GM21717 (cell line): ENCODE measurements at regions not wholly inside any gene's neighbourhood (a gene's known extent, or its start where the extent isn't known, plus 50 kb on each side); places are given as distances from the start of the nearest gene placed in this dataset.

ENCODE experiments used
- ATAC-seq: cut with Tn5 transposase; IDR thresholded peaks from one replicate; pipeline ENCODE4 v1.9.1; 2021; ENCODE audit warnings: mild to moderate bottlenecking, moderate library complexity; ENCODE audit not compliant: unreplicated experiment

GRCh38 chr3:31244929-31245817 lies 287.6 kb upstream of the STT3B start:
- ATAC-seq: no peak

- no peak for ATAC-seq
Measured at GRCh38 chr3:31246293-31247062, 286.2 kb upstream of the STT3B start.

DNA sequence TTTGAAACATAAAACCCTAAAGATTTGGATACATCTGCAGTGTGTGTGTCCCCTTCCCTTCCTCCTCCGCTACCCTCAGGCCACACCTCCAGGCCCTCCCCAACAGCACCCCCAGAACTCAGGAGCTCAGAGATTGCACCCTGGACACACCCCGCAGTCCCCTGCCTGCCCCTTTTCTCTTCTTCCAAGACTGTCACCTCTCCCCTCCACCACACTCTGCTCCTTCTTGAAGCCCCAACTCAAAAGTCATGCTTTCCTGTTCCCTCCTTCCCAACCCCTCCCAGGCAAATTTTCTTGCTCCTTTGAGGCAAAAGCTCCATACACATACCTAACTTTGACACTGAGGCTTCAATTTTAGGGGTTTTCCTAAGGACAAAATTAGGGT lies 285.7 kb upstream of the STT3B start:
- ATAC-seq: no peak

DNA sequence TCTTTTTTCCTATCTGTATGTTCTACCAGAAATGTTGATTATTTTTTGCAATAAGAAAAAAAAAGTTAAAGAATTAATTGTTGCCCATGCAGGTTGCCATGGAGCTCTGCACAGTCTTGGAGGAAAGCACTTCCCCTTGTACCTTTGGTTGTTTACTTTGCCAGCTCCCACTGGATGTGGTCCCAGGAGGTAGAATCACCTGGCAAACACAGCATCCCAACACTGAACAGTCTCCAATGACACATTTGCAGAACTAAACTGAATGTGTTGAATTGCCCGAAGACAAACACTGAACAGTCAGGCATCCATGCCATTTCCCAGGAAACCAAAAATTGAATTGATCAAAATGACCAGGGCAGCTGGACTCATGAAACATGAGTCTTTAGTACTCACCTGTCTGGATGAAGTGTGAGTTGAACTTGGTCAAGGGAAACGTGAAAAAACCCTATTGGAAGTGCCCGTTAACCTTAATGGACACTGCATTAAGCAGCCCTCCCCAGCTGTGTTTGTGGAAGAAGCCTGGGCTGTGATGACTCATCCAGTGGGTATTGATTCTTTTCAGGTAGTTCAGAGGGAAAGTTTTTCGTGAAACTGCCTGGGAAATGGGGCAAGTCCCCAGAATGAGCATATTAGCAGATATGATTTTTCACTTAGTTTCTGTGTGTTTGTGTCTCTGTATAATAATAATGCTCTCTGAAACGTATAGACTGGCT lies 284.7 kb upstream of the STT3B start:
- ATAC-seq: peak; percentile 42

DNA sequence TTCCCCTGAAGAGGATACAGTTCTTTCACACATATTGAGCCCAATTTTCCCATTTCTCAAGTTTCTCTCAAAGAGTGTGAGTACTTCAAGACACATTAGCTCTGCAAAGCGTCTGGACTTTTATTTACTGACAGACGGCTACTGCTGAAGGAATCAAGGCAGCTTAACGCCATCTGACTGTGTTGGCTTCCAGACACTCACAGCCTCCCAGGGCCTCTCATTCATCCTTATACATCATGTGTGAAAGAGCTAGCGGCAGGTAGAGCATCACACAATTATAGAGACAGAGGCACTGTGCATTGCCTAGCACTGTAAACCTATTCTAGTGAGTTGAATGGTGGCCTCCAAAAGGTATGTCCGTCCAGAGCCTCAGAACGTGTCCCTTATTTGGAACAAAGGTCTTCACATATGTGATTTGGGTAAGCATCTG lies 284.1 kb upstream of the STT3B start:
- no peak for ATAC-seq

- peak; percentile 32 for ATAC-seq
Measured at GRCh38 chr3:31249545-31249944, 283.2 kb upstream of the STT3B start.

GRCh38 chr3:31250116-31250777 lies 282.5 kb upstream of the STT3B start:
- no peak for ATAC-seq

GRCh38 chr3:31251083-31251482 lies 281.6 kb upstream of the STT3B start:
- ATAC-seq: no peak

- ATAC-seq: peak; percentile 57
Measured at GRCh38 chr3:31252216-31253185, 280.2 kb upstream of the STT3B start.

DNA sequence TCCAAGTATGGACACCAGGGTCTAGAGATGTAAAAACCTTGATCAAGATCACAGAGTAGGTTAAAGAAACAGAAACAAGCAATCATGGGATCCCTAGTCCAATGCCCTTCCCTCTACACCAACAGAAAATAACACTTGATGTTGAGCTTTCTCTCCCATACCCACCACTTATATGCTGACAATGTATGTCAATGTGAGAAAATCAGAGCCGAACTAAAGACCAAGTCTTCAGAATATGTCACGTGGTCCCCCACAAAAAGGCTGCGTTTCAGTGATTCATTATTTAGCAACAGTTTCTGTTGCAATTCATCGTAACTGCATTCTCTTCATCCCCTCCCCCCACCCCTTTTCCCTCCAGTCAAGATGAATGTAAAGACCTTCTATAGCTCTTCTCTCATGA lies 278.9 kb upstream of the STT3B start:
- ATAC-seq: no peak

DNA sequence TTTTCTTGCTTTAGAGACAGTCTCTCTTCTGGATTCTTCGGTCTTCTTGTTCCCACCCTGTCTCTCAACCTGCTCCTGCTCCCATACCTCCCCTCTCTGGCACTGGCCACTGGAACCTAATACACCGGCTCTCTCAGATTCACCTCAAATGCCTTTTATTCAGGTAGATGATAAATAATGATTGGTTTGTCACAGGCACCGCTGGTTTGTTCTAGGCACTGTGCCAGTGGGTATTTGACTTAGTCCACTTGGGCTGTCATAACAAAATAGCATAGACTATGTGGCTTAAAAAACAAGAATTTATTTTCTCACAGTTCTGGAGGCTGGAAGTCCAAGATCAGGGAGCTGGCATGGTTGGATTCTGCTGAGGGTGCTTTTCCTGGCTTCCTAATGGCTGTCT lies 278.2 kb upstream of the STT3B start:
- ATAC-seq: no peak

GRCh38 chr3:31255007-31255581 lies 277.6 kb upstream of the STT3B start:
- ATAC-seq: no peak

- no peak for ATAC-seq
Measured at GRCh38 chr3:31262201-31262600, 270.5 kb upstream of the STT3B start.

GRCh38 chr3:31263897-31264296 lies 268.8 kb upstream of the STT3B start:
- ATAC-seq: no peak

- no peak for ATAC-seq
Measured at GRCh38 chr3:31265646-31266428, 266.9 kb upstream of the STT3B start.

- ATAC-seq: no peak
Measured at GRCh38 chr3:31268868-31269267, 263.9 kb upstream of the STT3B start.

GRCh38 chr3:31270010-31270409 lies 262.7 kb upstream of the STT3B start:
- no peak for ATAC-seq

DNA sequence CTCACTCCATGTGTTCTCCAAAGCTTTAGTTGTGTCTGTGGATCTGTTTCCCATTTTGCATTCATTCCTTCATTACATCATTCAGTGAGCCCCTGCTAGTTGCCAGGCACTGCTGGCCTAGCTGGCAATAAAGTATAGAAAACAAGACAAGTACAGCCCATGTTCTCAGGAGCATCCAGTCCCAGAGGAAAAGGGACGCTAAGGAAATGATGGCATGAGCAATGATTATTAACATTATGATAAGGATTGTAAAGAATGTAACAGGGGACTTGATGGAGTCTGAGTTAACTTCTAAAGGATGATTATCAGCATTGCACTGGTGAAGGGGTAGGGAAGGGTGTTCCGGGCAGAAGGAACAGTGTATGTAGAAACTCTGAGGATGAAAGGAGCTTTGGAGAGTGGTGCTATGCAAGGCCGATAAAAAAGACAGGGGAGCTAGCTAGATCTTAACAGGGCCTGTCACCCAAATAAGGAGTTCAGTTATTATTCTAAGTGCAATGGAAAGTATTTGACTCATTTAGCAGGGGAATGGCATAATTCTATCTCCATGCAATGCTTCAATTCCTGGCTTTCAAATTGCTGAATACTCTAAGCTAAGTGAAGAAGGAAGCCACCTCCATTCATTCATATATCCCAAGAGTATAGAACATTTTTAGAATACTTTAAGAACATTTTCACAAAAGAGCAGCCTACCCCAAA lies 258.2 kb upstream of the STT3B start:
- no peak for ATAC-seq
